Gastrocnemius medialis (tissue), 4 donors: ENCODE measurements at regions not wholly inside any gene's neighbourhood (a gene's known extent, or its start where the extent isn't known, plus 50 kb on each side); places are given as distances from the start of the nearest gene placed in this dataset.

Source experiments
- POLR2A ChIP-seq, 2 donors: fragments of 450-650 bp; IDR thresholded peaks; one replicate each; pipeline ENCODE4 v1.6.1; 2017; ENCODE audit warnings: antibody characterized with exemption in 2 of 2, mild to moderate bottlenecking in 2 of 2, moderate library complexity in 2 of 2
- TF ChIP-seq, protein P1 (sequence below), 5 experiments: fragments of 450-650 bp in 3 of 5; fragments of 200-600 bp in 2 of 5; sonication (generic) in 2 of 5; IDR thresholded peaks in 4 of 5; conservative IDR thresholded peaks in 1 of 5; 1 replicate in 4 of 5; 2 replicates in 1 of 5; pipeline ENCODE4 v1.5.1; 2016 to 2019; ENCODE audit warnings: antibody characterized with exemption in 5 of 5, mild to moderate bottlenecking in 3 of 5, moderate library complexity in 3 of 5

DNA sequence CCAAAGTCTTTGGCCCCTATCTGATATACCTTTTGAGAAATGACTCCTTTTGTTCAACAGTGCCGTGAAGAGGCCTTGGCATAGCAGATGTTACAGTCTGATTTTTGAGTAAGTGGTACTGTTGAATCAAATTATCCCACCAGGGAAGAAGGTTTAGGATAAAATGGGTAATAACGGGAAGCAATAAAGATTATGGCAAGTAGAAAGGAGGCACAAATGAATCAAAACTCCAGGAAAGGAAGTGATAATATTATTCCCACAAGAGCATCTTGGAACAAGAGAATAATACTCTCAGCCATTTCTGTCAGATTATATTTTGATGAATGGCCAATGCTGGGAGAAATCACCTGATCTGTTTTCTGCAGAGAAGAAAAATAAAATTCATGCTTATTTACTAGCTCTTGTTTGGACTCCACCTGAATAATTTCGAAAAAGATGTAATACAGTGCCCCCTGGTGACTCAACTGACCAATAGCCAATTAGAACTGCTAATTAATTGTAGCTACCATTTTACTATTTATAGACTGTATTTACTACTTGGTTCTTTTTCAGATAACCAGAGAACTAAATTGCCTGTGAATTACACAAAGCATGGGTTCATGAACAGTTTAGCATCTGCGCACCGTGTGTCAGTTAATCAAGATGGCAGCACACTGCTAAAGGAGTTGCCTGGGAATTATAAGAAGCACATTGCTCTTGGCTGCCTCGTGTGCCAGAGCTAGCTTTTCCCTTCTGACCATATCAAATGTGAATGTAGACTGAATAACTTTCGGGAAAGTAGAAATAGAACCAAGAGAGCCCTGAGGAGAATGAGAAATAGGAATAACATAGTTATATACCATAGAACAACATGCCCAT lies 78.5 kb upstream of the TRDN start:
- TF ChIP-seq, protein P1, sequence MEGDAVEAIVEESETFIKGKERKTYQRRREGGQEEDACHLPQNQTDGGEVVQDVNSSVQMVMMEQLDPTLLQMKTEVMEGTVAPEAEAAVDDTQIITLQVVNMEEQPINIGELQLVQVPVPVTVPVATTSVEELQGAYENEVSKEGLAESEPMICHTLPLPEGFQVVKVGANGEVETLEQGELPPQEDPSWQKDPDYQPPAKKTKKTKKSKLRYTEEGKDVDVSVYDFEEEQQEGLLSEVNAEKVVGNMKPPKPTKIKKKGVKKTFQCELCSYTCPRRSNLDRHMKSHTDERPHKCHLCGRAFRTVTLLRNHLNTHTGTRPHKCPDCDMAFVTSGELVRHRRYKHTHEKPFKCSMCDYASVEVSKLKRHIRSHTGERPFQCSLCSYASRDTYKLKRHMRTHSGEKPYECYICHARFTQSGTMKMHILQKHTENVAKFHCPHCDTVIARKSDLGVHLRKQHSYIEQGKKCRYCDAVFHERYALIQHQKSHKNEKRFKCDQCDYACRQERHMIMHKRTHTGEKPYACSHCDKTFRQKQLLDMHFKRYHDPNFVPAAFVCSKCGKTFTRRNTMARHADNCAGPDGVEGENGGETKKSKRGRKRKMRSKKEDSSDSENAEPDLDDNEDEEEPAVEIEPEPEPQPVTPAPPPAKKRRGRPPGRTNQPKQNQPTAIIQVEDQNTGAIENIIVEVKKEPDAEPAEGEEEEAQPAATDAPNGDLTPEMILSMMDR (IDR thresholded peaks at IDR 0.05 in 4 of 5, conservative IDR thresholded peaks at IDR 0.05 in 1 of 5) = peak; percentile 66 to 90 (median 76)
- no peak for TF ChIP-seq POLR2A (IDR thresholded peaks at IDR 0.05)
